Neural progenitor cell (in vitro differentiated cells): ENCODE measurements at regions not wholly inside any gene's neighbourhood (a gene's known extent, or its start where the extent isn't known, plus 50 kb on each side); places are given as distances from the start of the nearest gene placed in this dataset.

Experiments
- DNase-seq: peaks from one replicate; pipeline ENCODE4 v3.0.0-alpha.2; 2016; ENCODE audit warnings: low spot score
- H2AFZ ChIP-seq: fragments of 200-600 bp; sonication (generic); replicated peaks from 2 replicates; pipeline ENCODE4 v1.6.1; 2016; ENCODE audit warnings: antibody characterized with exemption
- H3F3A ChIP-seq: fragments of 200-600 bp; sonication (generic); 2 replicates; pipeline ENCODE4 v1.6.1; 2016; ENCODE audit warnings: antibody characterized with exemption, low read depth
- H3K27ac ChIP-seq: fragments of 200-600 bp; sonication (generic); 2 replicates; pipeline ENCODE4 v1.5.1; 2016; ENCODE audit warnings: mild to moderate bottlenecking
- H3K27me3 ChIP-seq: fragments of 200-600 bp; sonication (generic); 2 replicates; pipeline ENCODE4 v1.6.1; 2016; ENCODE audit warnings: mild to moderate bottlenecking, moderate library complexity
- H3K36me3 ChIP-seq: fragments of 200-600 bp; sonication (generic); 2 replicates; pipeline ENCODE4 v1.5.1; 2016
- H3K4me1 ChIP-seq: fragments of 200-600 bp; sonication (generic); 2 replicates; pipeline ENCODE4 v1.6.1; 2016; ENCODE audit warnings: mixed run types
- H3K4me2 ChIP-seq: fragments of 200-600 bp; sonication (generic); 2 replicates; pipeline ENCODE4 v1.6.1; 2016
- H3K4me3 ChIP-seq: fragments of 200-600 bp; sonication (generic); 2 replicates; pipeline ENCODE4 v1.5.1; 2016
- H3K79me2 ChIP-seq: fragments of 200-600 bp; sonication (generic); 2 replicates; pipeline ENCODE4 v1.6.1; 2016; ENCODE audit warnings: low read depth
- H3K9ac ChIP-seq: fragments of 200-600 bp; sonication (generic); 2 replicates; pipeline ENCODE4 v1.6.1; 2016
- H3K9me3 ChIP-seq: fragments of 200-600 bp; sonication (generic); 2 replicates; pipeline ENCODE4 v1.5.1; 2016; ENCODE audit warnings: low read depth
- H4K20me1 ChIP-seq: fragments of 200-600 bp; sonication (generic); 2 replicates; pipeline ENCODE4 v1.6.1; 2016; ENCODE audit warnings: low read depth
- H3K27ac Mint-ChIP-seq: 3 replicates; pipeline ENCODE4 v1.8.0; 2021; ENCODE audit warnings: mixed read lengths
- H3K27me3 Mint-ChIP-seq: 2 replicates; pipeline ENCODE4 v1.8.0; 2022; ENCODE audit warnings: low read depth, mild to moderate bottlenecking, inconsistent platforms, moderate library complexity, mixed read lengths; ENCODE audit not compliant: insufficient read depth
- H3K36me3 Mint-ChIP-seq: 3 replicates; pipeline ENCODE4 v1.8.0; 2021; ENCODE audit warnings: mixed read lengths
- H3K4me1 Mint-ChIP-seq: 3 replicates; pipeline ENCODE4 v1.8.0; 2021; ENCODE audit warnings: mixed read lengths
- H3K4me3 Mint-ChIP-seq: 3 replicates; pipeline ENCODE4 v1.8.0; 2021; ENCODE audit warnings: mild to moderate bottlenecking, moderate library complexity, mixed read lengths
- H3K9me3 Mint-ChIP-seq: 3 replicates; pipeline ENCODE4 v1.8.0; 2020; ENCODE audit warnings: mixed read lengths
- CTCF ChIP-seq: fragments of 200-600 bp; sonication (generic); IDR thresholded peaks from 2 replicates; pipeline ENCODE4 v1.5.1; 2017; ENCODE audit warnings: antibody characterized with exemption, mild to moderate bottlenecking
- EZH2 ChIP-seq: fragments of 200-600 bp; sonication (generic); IDR thresholded peaks from 2 replicates; pipeline ENCODE4 v1.6.1; 2017; ENCODE audit warnings: antibody characterized with exemption, mild to moderate bottlenecking, moderate library complexity
- EZH2phosphoT487 ChIP-seq: fragments of 200-600 bp; sonication (generic); IDR thresholded peaks from 2 replicates; pipeline ENCODE4 v1.6.1; 2017; ENCODE audit warnings: antibody characterized with exemption

GRCh38 chr4:59248313-59248712 is 1951.8 kb upstream of the ADGRL3 start:
- no peak overlapping the region for H2AFZ ChIP-seq
- no peak overlapping the region for H3K9ac ChIP-seq
- Mint-ChIP-seq H3K9me3 (peaks cover 6% of the 10 kb centered on the region), H3K4me3 (no peak overlapping the region), H3K4me1 (peaks cover 7% of the 10 kb centered on the region), H3K27ac (no peak overlapping the region), H3K36me3 (no peaks in the 10 kb centered on the region), H3K27me3 (peaks cover 2% of the 10 kb centered on the region)
- no peaks in the 10 kb centered on the region for H3K36me3 ChIP-seq
- H3K4me1 ChIP-seq, result peaks cover 17% of the 10 kb centered on the region
- no peak for DNase-seq
- no peak overlapping the region for H3K4me3 ChIP-seq
- TF ChIP-seq EZH2 (no peak), CTCF (no peak), EZH2phosphoT487 (no peak)
- H3K79me2 ChIP-seq, result no peaks in the 10 kb centered on the region
- no peaks in the 10 kb centered on the region for H3K27me3 ChIP-seq
- no peaks in the 10 kb centered on the region for H3F3A ChIP-seq
- H3K4me2 ChIP-seq, result no peak overlapping the region
- no peaks in the 10 kb centered on the region for H4K20me1 ChIP-seq
- no peaks in the 10 kb centered on the region for H3K9me3 ChIP-seq
- no peak overlapping the region for H3K27ac ChIP-seq

- Mint-ChIP-seq H3K9me3 (peaks cover 3% of the 10 kb centered on the region), H3K27ac (no peak overlapping the region), H3K36me3 (no peaks in the 10 kb centered on the region), H3K27me3 (peaks cover 2% of the 10 kb centered on the region), H3K4me1 (peaks cover 7% of the 10 kb centered on the region), H3K4me3 (no peak overlapping the region)
- no peaks in the 10 kb centered on the region for H4K20me1 ChIP-seq
- H3K36me3 ChIP-seq, result no peaks in the 10 kb centered on the region
- H3K4me1 ChIP-seq, result peaks cover 17% of the 10 kb centered on the region
- H3K4me3 ChIP-seq, result no peak overlapping the region
- peak; percentile 13 for DNase-seq
- no peaks in the 10 kb centered on the region for H3F3A ChIP-seq
- no peak for TF ChIP-seq CTCF
- TF ChIP-seq EZH2, result no peak
- TF ChIP-seq EZH2phosphoT487, result no peak
- H3K27me3 ChIP-seq, result no peaks in the 10 kb centered on the region
- no peak overlapping the region for H3K9ac ChIP-seq
- H3K27ac ChIP-seq, result no peak overlapping the region
- H3K4me2 ChIP-seq, result no peak overlapping the region
- H2AFZ ChIP-seq, result no peak overlapping the region
- no peaks in the 10 kb centered on the region for H3K79me2 ChIP-seq
- no peaks in the 10 kb centered on the region for H3K9me3 ChIP-seq
These were observed 1951.0 kb upstream of the ADGRL3 start for GRCh38 chr4:59249110-59249509.

GRCh38 chr4:59258002-59258401 is 1942.1 kb upstream of the ADGRL3 start:
- Histone ChIP-seq H3K4me1 (no peaks in the 10 kb centered on the region), H3F3A (no peaks in the 10 kb centered on the region), H3K9me3 (no peaks in the 10 kb centered on the region), H3K27ac (no peak overlapping the region), H3K36me3 (no peaks in the 10 kb centered on the region), H2AFZ (no peak overlapping the region), H3K4me2 (no peak overlapping the region), H3K79me2 (no peaks in the 10 kb centered on the region), H3K9ac (no peak overlapping the region), H4K20me1 (no peaks in the 10 kb centered on the region), H3K4me3 (no peak overlapping the region), H3K27me3 (no peaks in the 10 kb centered on the region)
- DNase-seq, result no peak
- TF ChIP-seq EZH2 (no peak), EZH2phosphoT487 (no peak), CTCF (no peak)
- Mint-ChIP-seq H3K36me3 (no peaks in the 10 kb centered on the region), H3K27ac (no peak overlapping the region), H3K9me3 (peaks cover 2% of the 10 kb centered on the region), H3K4me3 (no peak overlapping the region), H3K27me3 (peaks cover under 1% of the 10 kb centered on the region), H3K4me1 (peaks cover 6% of the 10 kb centered on the region)
